ENCODE measurements at regions not wholly inside any gene's neighbourhood (a gene's known extent, or its start where the extent isn't known, plus 50 kb on each side); places are given as distances from the start of the nearest gene placed in this dataset.

GRCh38 chr12:131509701-131510100, 201.2 kb upstream of the SFSWAP start:
- TF ChIP-seq CTCF (IDR thresholded peaks at IDR 0.05), result no peak
- TF ChIP-seq EZH2 (IDR thresholded peaks at IDR 0.05), result no peak
- no peak for TF ChIP-seq EZH2phosphoT487 (IDR thresholded peaks at IDR 0.05)
